NCI-H146 treated with DMSO at 0.1 percent for 48 hours (cell line): ENCODE measurements at regions not wholly inside any gene's neighbourhood (a gene's known extent, or its start where the extent isn't known, plus 50 kb on each side); places are given as distances from the start of the nearest gene placed in this dataset.
"Not testable (repeated sequence)": the region's sequence is repeated elsewhere in the genome, so short reads cannot be mapped to it uniquely, and the experiment has no call there.

Source experiments
- DNase-seq: peaks from one replicate; lab custom pipeline; 2025; ENCODE audit not compliant: unreplicated experiment; lab: John Stamatoyannopoulos, UW

DNA sequence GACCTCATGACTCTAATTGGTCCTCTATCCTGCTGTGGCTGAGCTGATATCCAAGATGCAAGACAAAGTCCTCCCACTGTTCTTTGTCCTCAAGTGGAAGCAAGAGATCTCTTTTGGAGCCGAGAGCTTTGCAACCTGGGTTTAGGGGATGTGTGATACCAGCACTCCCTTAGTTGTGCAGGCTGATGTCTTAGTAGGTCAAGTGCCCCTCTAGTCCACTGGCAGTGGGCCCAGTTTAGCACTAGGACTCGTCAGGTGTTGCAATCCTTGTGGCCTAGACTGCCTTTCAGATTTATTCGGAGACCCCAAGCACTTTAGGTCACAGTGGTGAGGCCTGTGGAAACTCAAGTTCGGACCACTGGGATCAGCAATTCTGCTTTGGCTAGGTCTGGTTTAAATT lies 64.0 kb downstream of the GPRASP3 start:
- DNase-seq = no peak

GRCh38 chrX:102787283-102787682 lies 66.7 kb downstream of the GPRASP3 start:
- DNase-seq = no peak

DNA sequence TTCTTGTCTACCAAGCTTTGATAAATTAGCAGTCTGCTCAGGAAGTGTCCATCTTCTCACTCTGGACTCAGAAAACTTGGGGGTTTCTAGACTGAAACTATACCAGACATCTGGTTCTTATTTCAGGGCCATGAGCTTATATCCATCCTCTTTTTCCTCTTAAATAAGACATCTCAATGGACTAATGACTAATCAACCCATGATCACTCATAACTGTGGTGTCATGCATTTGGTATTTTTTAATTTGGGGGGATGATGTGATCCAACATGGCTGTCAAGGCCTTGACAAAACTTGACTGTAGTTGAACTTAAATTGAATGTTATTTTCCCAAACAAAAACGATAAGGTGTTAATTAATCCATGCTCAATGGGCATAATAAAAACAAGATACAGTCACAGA lies 87.8 kb downstream of the GPRASP3 start:
- DNase-seq = no peak

GRCh38 chrX:102818269-102818668 lies 97.7 kb downstream of the GPRASP3 start:
- DNase-seq = not testable (repeated sequence)

GRCh38 chrX:102832661-102833060 lies 104.4 kb upstream of the RAB40AL start:
- DNase-seq = no peak

DNA sequence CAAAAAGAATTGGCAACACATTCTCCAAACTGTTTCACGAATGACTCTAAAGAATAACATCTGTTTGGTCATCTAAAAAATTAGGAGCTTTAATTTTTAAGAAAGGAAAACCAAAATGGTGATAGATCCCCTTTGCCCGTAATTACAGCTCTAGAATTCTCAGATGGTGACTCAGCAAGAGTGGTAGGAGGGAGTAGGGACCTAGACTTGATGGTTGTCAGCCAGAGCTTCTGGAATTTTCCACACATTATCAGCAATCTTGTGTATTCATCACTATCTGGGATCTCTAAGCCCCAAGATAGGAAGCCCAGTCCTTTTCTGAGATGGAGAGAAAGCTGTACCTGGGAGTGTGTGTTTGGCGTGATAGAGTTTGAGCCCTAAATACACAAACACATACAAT lies 103.9 kb upstream of the RAB40AL start:
- no peak for DNase-seq

- no peak for DNase-seq
Observed at GRCh38 chrX:102835504-102836146, 101.4 kb upstream of the RAB40AL start.

DNA sequence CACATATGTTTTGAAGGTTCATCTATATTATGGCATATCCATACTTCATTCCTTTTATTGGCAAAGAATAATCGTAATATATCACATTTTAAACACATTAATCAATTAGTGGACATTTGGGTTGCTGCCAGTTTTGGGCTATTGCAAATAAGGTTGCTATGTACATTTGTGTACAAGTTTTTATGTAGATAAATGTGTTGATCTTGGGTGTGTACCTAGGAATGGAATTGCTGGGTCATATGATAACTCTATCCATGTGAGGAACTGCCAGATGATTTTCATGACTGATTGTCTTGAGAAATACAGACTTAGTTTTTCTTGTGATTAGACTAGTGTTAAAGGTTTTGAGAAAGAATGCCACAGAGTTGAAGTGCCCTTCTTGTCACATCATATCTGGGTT lies 99.2 kb upstream of the RAB40AL start:
- no peak for DNase-seq

DNA sequence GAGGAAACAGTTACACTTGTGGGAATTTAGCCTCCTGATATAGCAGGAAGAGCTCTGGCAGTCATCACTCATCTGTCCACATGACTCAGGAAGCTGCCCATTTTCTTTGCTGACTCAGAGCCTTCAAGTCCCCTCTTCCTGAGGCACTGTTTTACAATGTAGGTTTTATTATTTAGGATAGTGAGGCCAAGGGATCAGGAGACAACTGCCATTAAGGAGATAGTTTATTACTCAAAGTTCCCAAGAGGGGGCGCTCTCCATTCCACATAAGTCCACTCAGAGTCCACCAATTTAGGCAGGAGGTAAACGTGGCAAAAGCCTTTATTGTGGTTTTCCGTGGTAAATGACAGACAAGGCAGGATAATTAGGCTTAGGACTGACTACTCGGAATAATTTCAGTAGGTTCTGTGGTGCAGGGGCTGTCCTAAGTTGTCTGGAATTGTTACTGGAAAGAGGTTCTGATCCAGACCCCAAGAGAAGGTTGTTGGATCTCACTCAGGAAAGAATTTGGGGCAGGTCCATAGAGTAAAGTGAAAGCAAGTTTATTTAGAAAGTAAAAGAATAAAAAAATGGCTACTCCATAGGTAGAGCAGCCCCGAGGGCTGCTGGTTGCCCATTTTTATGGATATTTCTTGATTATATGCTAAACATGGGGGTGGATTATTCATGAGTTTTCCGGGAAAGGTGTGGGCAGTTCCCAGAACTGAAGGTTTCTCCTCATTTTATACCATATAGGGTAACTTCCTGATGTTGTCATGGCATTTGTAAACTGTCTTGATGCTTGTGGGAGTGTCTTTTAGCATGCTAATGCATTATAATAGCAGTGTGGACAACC lies 96.0 kb upstream of the RAB40AL start:
- no peak for DNase-seq

GRCh38 chrX:102841706-102842003 lies 95.4 kb upstream of the RAB40AL start:
- DNase-seq = no peak

DNA sequence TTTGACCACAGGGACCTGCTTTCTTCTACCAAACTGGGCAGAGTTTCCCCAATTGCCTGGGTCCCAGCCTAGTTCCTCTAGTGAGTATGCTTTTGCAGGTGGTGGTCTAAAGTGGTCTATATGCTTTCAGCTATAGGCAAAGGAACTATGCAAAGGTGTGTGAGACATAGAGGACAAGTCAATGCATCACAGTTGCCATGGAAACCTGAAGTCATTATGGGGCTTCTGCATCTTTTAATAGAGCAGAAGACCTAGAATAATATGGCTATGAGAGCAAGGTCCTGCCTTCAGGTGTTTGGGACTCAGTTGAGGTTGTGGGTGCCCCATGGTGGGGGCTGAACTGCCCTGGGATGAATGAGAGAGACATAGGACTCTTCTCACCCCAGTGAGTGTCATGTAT lies 92.1 kb upstream of the RAB40AL start:
- DNase-seq = no peak

GRCh38 chrX:102846544-102847236 lies 90.4 kb upstream of the RAB40AL start:
- DNase-seq = no peak

DNA sequence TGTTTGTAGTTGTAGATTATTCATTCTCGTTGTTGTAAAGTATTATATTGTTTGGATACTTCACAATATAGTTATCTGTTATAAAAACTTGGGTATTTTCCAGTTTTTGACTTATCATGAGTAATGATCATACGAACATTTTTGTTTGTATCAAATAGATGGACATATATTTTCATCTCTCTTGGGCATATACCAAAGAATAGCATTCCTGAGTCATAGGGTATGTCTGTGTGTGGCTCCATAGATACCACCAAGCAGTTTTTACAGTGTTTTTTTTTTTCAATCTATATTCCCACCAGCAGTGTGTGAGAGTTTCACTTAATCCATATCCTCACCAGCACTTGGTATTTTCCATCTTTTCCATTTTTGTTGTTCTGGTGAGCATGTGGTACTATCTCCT lies 89.7 kb upstream of the RAB40AL start:
- no peak for DNase-seq

DNA sequence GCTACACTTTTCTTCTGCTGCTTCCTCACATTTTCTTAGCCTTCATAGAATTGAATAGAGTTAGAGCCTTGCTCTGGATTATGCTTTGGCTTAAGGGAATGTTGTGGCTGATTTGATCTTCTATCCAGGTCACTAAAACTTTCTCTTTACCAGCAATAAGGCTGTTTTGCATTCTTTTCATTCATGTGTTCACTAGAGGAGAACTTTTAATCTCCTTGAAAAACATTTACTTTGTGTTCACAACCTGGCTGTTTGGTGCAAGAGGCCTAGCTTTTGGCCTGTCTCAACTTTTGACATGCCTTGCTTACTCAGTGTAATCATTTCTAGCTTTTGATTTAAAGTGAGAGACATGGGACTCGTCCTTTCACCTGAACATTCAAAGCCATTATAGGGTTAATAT lies 87.7 kb upstream of the RAB40AL start:
- no peak for DNase-seq

GRCh38 chrX:102858826-102859549 lies 78.1 kb upstream of the RAB40AL start:
- not testable (repeated sequence) for DNase-seq

DNA sequence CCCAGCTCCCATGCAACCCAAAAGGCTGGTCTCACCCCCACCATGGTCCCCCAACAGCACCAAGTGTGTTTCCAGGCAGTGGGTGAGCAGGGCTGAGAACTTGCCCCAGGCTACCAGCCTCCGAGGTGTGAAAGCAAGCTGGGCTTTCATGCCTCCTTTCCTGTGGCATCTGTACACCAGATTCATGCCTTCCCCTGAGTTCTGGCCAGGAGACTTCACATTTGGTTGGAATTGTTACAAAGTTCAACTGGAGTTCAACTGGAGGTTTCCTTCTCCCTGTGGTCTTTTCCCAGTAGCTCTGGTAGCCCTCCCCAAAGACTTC lies 77.6 kb upstream of the RAB40AL start:
- no peak for DNase-seq

DNA sequence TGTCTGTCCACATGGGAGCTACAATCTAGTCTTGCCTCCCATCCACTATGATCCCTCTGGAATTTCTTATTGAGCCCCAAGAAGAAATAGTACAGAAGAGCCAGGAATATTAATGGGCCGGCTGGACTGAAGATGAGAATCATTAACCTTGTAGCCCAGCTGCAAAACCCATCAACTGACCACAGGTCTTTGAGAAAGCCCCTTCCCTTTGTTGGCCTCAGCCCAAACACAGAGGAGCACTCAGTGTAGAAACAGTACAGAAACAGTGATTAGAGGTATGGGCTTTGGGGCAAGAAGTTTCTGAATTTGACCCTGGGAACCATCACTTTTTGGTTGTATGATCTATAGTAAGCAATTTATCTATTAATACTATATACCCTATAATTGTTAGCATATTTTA lies 76.8 kb upstream of the RAB40AL start:
- DNase-seq = no peak

DNA sequence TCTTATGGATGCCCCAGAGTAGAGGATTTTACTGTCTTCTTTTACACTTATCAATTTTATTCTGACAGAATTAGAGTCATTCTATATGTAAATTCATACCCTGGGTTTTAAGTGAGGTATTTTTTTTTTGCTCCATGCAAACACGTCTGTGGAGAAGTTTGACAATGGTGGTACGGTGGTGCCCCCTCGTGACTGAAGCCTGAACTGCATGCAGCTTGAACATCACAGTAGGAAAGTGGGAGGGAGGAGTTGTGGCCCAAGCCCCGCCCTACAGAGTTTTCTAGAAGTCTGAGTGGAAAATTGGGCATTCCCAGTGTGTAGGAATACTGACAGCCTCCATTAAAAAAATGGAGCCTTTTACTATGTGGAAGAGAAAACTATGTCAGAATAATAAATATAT lies 73.3 kb upstream of the RAB40AL start:
- DNase-seq = peak; percentile 23

DNA sequence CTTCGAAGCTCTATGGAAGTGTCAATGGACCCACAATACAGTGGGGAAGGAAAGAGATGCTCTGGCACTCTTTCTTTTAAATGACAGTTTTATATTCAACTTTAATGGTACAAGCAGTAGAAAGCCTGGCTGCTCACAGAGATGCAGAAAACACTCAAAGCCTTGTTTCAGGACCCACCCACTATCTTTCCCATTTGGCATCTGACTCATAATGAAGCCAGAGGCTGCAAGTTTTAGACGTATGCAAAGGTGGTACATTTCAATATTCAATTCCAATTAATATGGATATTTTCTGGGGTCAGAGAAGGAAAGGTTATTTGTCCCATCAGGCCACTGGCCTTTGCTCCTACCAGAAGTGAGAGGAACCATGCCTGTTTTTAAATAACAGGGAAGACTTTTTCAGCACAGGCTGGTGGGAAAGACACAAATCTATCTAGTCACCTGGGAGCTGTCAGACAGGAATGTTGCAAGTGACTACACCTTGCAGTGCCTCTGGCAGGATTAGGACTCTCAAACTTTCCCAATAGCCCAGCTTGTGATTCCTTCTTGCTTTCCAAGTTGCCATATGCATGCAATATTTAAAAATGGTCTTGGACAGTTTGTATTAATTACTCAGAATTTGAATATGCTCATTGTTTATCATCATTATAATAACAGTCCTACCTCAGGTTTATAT lies 70.0 kb upstream of the RAB40AL start:
- DNase-seq = no peak

DNA sequence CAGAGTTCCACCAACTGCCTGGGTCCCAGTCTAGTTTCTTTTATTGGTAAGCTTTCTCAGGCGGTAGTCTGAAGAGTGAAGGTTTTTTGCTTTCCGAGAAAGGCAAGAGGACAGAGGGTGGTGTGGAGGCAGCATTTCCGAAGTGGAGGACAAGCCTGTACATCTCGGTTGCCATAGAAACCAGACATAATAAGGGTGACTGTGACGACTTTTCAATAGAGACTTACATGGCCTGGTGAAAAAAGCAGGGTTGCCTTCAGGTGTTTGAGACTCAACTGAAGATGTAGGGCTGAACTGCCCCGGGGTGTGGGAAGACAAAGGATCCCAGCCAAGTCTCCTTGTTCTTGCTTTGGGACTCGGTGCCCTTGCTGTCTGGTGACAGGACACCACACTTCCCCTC lies 53.6 kb upstream of the RAB40AL start:
- DNase-seq = no peak
